ENCODE measurements at regions not wholly inside any gene's neighbourhood (a gene's known extent, or its start where the extent isn't known, plus 50 kb on each side); places are given as distances from the start of the nearest gene placed in this dataset.

- DNase-seq (no peak), ATAC-seq (ENCODE audit: low FRiP score in 2 of 2) (peak in 1 of 2 donors; percentile 64)
- peaks cover 0 to 5% (median 2%) of the 10 kb centered on the region in 4 donors for H3K4me1 ChIP-seq
- no peak for TF ChIP-seq POLR2AphosphoS5 (IDR thresholded peaks at IDR 0.05)
- no peak for TF ChIP-seq POLR2A (IDR thresholded peaks at IDR 0.05)
- no peak for TF ChIP-seq EP300 (IDR thresholded peaks at IDR 0.05)
- no peak for TF ChIP-seq CTCF (IDR thresholded peaks at IDR 0.05)
- no peak overlapping the region for H3K27ac ChIP-seq
- H3K36me3 ChIP-seq: no peaks in the 10 kb centered on the region
- no peak overlapping the region for H3K4me3 ChIP-seq
- no peaks in the 10 kb centered on the region for H3K27me3 ChIP-seq
- H3K9me3 ChIP-seq: peaks cover 0 to 6% (median 2%) of the 10 kb centered on the region in 4 donors
- WGBS, 2 donors: 91 to 100% methylated on average over 1 of the region's 1 CpG
Observed at GRCh38 chr10:78424723-78425122, 391.1 kb downstream of the RPS24 start.

GRCh38 chr10:78426181-78426580 is 392.5 kb downstream of the RPS24 start:
- H3K4me1 ChIP-seq: no peaks in the 10 kb centered on the region
- TF ChIP-seq POLR2A (IDR thresholded peaks at IDR 0.05) (no peak), POLR2AphosphoS5 (IDR thresholded peaks at IDR 0.05) (no peak), CTCF (IDR thresholded peaks at IDR 0.05) (no peak), EP300 (IDR thresholded peaks at IDR 0.05) (no peak)
- H3K27ac ChIP-seq: no peak overlapping the region
- no peak for ATAC-seq (ENCODE audit: low FRiP score in 2 of 2)
- H3K27me3 ChIP-seq: no peaks in the 10 kb centered on the region
- H3K9me3 ChIP-seq: peaks cover 0 to 6% (median 2%) of the 10 kb centered on the region in 4 donors
- DNase-seq: no peak
- WGBS, 2 donors: 89 to 94% methylated on average over 3 of the region's 3 CpGs
- no peaks in the 10 kb centered on the region for H3K36me3 ChIP-seq
- no peak overlapping the region for H3K4me3 ChIP-seq

GRCh38 chr10:78427497-78428031 is 393.9 kb downstream of the RPS24 start:
- Histone ChIP-seq H3K4me1 (no peaks in the 10 kb centered on the region), H3K27ac (no peak overlapping the region), H3K9me3 (peaks cover 0 to 6% (median 2%) of the 10 kb centered on the region in 4 donors), H3K36me3 (no peaks in the 10 kb centered on the region), H3K4me3 (no peak overlapping the region), H3K27me3 (no peaks in the 10 kb centered on the region)
- WGBS, 2 donors: 75 to 78% methylated on average over 2 of the region's 2 CpGs
- DNase-seq: no peak
- no peak for ATAC-seq (ENCODE audit: low FRiP score in 2 of 2)
- TF ChIP-seq CTCF (IDR thresholded peaks at IDR 0.05) (no peak), EP300 (IDR thresholded peaks at IDR 0.05) (no peak), POLR2AphosphoS5 (IDR thresholded peaks at IDR 0.05) (no peak), POLR2A (IDR thresholded peaks at IDR 0.05) (no peak)

GRCh38 chr10:78428579-78428978 is 394.9 kb downstream of the RPS24 start:
- Histone ChIP-seq H3K4me1 (no peaks in the 10 kb centered on the region), H3K27ac (no peak overlapping the region), H3K27me3 (no peaks in the 10 kb centered on the region), H3K4me3 (no peak overlapping the region), H3K9me3 (peaks cover 0 to 6% (median 2%) of the 10 kb centered on the region in 4 donors), H3K36me3 (no peaks in the 10 kb centered on the region)
- WGBS, 2 donors: 68 to 77% methylated on average over 2 of the region's 2 CpGs
- TF ChIP-seq POLR2AphosphoS5 (IDR thresholded peaks at IDR 0.05) (no peak), POLR2A (IDR thresholded peaks at IDR 0.05) (no peak), EP300 (IDR thresholded peaks at IDR 0.05) (no peak), CTCF (IDR thresholded peaks at IDR 0.05) (no peak)
- ATAC-seq (ENCODE audit: low FRiP score in 2 of 2): no peak
- DNase-seq: no peak

- Histone ChIP-seq H3K36me3 (no peaks in the 10 kb centered on the region), H3K27me3 (no peaks in the 10 kb centered on the region), H3K9me3 (peaks cover 0 to 3% (median 0%) of the 10 kb centered on the region in 4 donors), H3K27ac (no peak overlapping the region), H3K4me1 (peaks cover 0 to 3% (median 0%) of the 10 kb centered on the region in 4 donors), H3K4me3 (no peak overlapping the region)
- WGBS, 2 donors: 80 to 85% methylated on average over 3 of the region's 3 CpGs
- TF ChIP-seq CTCF (IDR thresholded peaks at IDR 0.05) (no peak), POLR2A (IDR thresholded peaks at IDR 0.05) (no peak), POLR2AphosphoS5 (IDR thresholded peaks at IDR 0.05) (no peak), EP300 (IDR thresholded peaks at IDR 0.05) (no peak)
- ATAC-seq (ENCODE audit: low FRiP score in 2 of 2) (no peak), DNase-seq (no peak)
Observed at GRCh38 chr10:78429984-78430383, 396.3 kb downstream of the RPS24 start.
